ENCODE measurements at regions not wholly inside any gene's neighbourhood (a gene's known extent, or its start where the extent isn't known, plus 50 kb on each side); places are given as distances from the start of the nearest gene placed in this dataset.
"Not testable (repeated sequence)": the region's sequence is repeated elsewhere in the genome, so short reads cannot be mapped to it uniquely, and the experiment has no call there.

- H3K27me3 Mint-ChIP-seq: peaks cover 69 to 90% of the 10 kb centered on the region in 2 donors
- H3K4me3 Mint-ChIP-seq; H3K9me3 Mint-ChIP-seq; H3K4me1 Mint-ChIP-seq (ENCODE audit: low read depth in 2 of 2); H3K27ac Mint-ChIP-seq; ATAC-seq (replicated peaks); DNase-seq; H3K36me3 Mint-ChIP-seq (ENCODE audit: insufficient read depth): not testable (repeated sequence)
These were observed 74.4 kb upstream of the CTNNA1 start for GRCh38 chr5:138678826-138679225.

GRCh38 chr5:138677782-138678181 is 75.4 kb upstream of the CTNNA1 start:
- Mint-ChIP-seq H3K9me3 (peaks cover 0 to 5% of the 10 kb centered on the region in 2 donors), H3K4me3 (no peak overlapping the region)

GRCh38 chr5:138676556-138677193 is 76.5 kb upstream of the CTNNA1 start:
- ATAC-seq (replicated peaks): no peak
- Mint-ChIP-seq H3K27ac (no peak overlapping the region), H3K27me3 (peaks cover 70 to 93% of the 10 kb centered on the region in 2 donors)

More at GRCh38 chr5:138677782-138678181, 75.4 kb upstream of the CTNNA1 start:
- no peak for ATAC-seq (replicated peaks)
- no peak overlapping the region for H3K27ac Mint-ChIP-seq
- peaks cover 3% of the 10 kb centered on the region for H3K36me3 Mint-ChIP-seq (ENCODE audit: insufficient read depth)
- H3K4me1 Mint-ChIP-seq (ENCODE audit: low read depth in 2 of 2): no peaks in the 10 kb centered on the region
- DNase-seq: no peak
- H3K27me3 Mint-ChIP-seq: peaks cover 69 to 90% of the 10 kb centered on the region in 2 donors

GRCh38 chr5:138676002-138676401 is 77.2 kb upstream of the CTNNA1 start:
- DNase-seq (no peak), ATAC-seq (replicated peaks) (no peak)
- Mint-ChIP-seq H3K36me3 (ENCODE audit: insufficient read depth) (peaks cover 3% of the 10 kb centered on the region), H3K4me3 (no peak overlapping the region), H3K9me3 (peaks cover 0 to 5% of the 10 kb centered on the region in 2 donors), H3K27me3 (peaks cover 63 to 93% of the 10 kb centered on the region in 2 donors), H3K27ac (no peak overlapping the region), H3K4me1 (ENCODE audit: low read depth in 2 of 2) (no peaks in the 10 kb centered on the region)

More at GRCh38 chr5:138676556-138677193, 76.5 kb upstream of the CTNNA1 start:
- no peak for DNase-seq
- Mint-ChIP-seq H3K4me3 (no peak overlapping the region), H3K4me1 (ENCODE audit: low read depth in 2 of 2) (no peaks in the 10 kb centered on the region), H3K36me3 (ENCODE audit: insufficient read depth) (peaks cover 3% of the 10 kb centered on the region), H3K9me3 (peaks cover 0 to 5% of the 10 kb centered on the region in 2 donors)

GRCh38 chr5:138668451-138669380 is 84.5 kb upstream of the CTNNA1 start:
- Mint-ChIP-seq H3K4me3 (peak overlapping the region; percentile 17 to 43), H3K27me3 (peaks cover 82 to 100% of the 10 kb centered on the region in 2 donors), H3K27ac (no peak overlapping the region), H3K36me3 (ENCODE audit: insufficient read depth) (peaks cover 4% of the 10 kb centered on the region), H3K4me1 (ENCODE audit: low read depth in 2 of 2) (peaks cover 26% of the 10 kb centered on the region in 2 donors), H3K9me3 (no peaks in the 10 kb centered on the region)
- DNase-seq (peak; percentile 61 to 69 (median 62)), ATAC-seq (replicated peaks) (peak; percentile 99)

GRCh38 chr5:138667782-138668331 is 85.4 kb upstream of the CTNNA1 start:
- ATAC-seq (replicated peaks); H3K27ac Mint-ChIP-seq; DNase-seq; H3K36me3 Mint-ChIP-seq (ENCODE audit: insufficient read depth); H3K9me3 Mint-ChIP-seq: not testable (repeated sequence)
- Mint-ChIP-seq H3K4me3 (peak overlapping the region in 1 of 2 donors; percentile 31), H3K27me3 (peaks cover 82 to 100% of the 10 kb centered on the region in 2 donors), H3K4me1 (ENCODE audit: low read depth in 2 of 2) (peaks cover 35% of the 10 kb centered on the region in 2 donors)

- no peaks in the 10 kb centered on the region for H3K9me3 Mint-ChIP-seq
- H3K27ac Mint-ChIP-seq: no peak overlapping the region
- H3K27me3 Mint-ChIP-seq: peaks cover 92 to 100% of the 10 kb centered on the region in 2 donors
These were observed 86.9 kb upstream of the CTNNA1 start for GRCh38 chr5:138666226-138666742.

GRCh38 chr5:138665261-138665660 is 88.0 kb upstream of the CTNNA1 start:
- no peak for DNase-seq
- Mint-ChIP-seq H3K27me3 (peaks cover 97 to 100% of the 10 kb centered on the region in 2 donors), H3K27ac (no peak overlapping the region), H3K4me1 (ENCODE audit: low read depth in 2 of 2) (peaks cover 41 to 44% of the 10 kb centered on the region in 2 donors), H3K36me3 (ENCODE audit: insufficient read depth) (peaks cover 4% of the 10 kb centered on the region), H3K9me3 (no peaks in the 10 kb centered on the region), H3K4me3 (no peak overlapping the region)
- no peak for ATAC-seq (replicated peaks)

More at GRCh38 chr5:138666226-138666742, 86.9 kb upstream of the CTNNA1 start:
- Mint-ChIP-seq H3K4me3 (no peak overlapping the region), H3K4me1 (ENCODE audit: low read depth in 2 of 2) (peaks cover 41 to 44% of the 10 kb centered on the region in 2 donors), H3K36me3 (ENCODE audit: insufficient read depth) (peaks cover 4% of the 10 kb centered on the region)
- ATAC-seq (replicated peaks): no peak
- no peak for DNase-seq

GRCh38 chr5:138664276-138664943 is 88.8 kb upstream of the CTNNA1 start:
- Mint-ChIP-seq H3K27ac (no peak overlapping the region), H3K36me3 (ENCODE audit: insufficient read depth) (peaks cover 7% of the 10 kb centered on the region), H3K4me1 (ENCODE audit: low read depth in 2 of 2) (peaks cover 36% of the 10 kb centered on the region in 2 donors), H3K27me3 (peaks cover 96 to 100% of the 10 kb centered on the region in 2 donors), H3K9me3 (no peaks in the 10 kb centered on the region), H3K4me3 (no peak overlapping the region)
- DNase-seq (no peak), ATAC-seq (replicated peaks) (no peak)

GRCh38 chr5:138663561-138663960 is 88.4 kb upstream of the HSPA9 start:
- Mint-ChIP-seq H3K4me1 (ENCODE audit: low read depth in 2 of 2) (peaks cover 27 to 28% of the 10 kb centered on the region in 2 donors), H3K4me3 (no peak overlapping the region), H3K36me3 (ENCODE audit: insufficient read depth) (peaks cover 8% of the 10 kb centered on the region), H3K9me3 (no peaks in the 10 kb centered on the region), H3K27me3 (peaks cover 95 to 100% of the 10 kb centered on the region in 2 donors), H3K27ac (no peak overlapping the region)
- ATAC-seq (replicated peaks): no peak
- DNase-seq: no peak

GRCh38 chr5:138663009-138663408 is 87.8 kb upstream of the HSPA9 start:
- Mint-ChIP-seq H3K4me3 (peak overlapping the region in 1 of 2 donors; percentile 15), H3K4me1 (ENCODE audit: low read depth in 2 of 2) (peaks cover 22% of the 10 kb centered on the region in 2 donors), H3K27ac (no peak overlapping the region), H3K36me3 (ENCODE audit: insufficient read depth) (peaks cover 8% of the 10 kb centered on the region), H3K27me3 (peaks cover 92 to 100% of the 10 kb centered on the region in 2 donors), H3K9me3 (no peaks in the 10 kb centered on the region)
- DNase-seq (peak; percentile 15 to 28 (median 25)), ATAC-seq (replicated peaks) (peak; percentile 88)

GRCh38 chr5:138662599-138662998 is 87.4 kb upstream of the HSPA9 start:
- Mint-ChIP-seq H3K9me3 (no peaks in the 10 kb centered on the region), H3K27me3 (peaks cover 91 to 100% of the 10 kb centered on the region in 2 donors), H3K27ac (no peak overlapping the region), H3K36me3 (ENCODE audit: insufficient read depth) (peaks cover 8% of the 10 kb centered on the region), H3K4me1 (ENCODE audit: low read depth in 2 of 2) (peaks cover 19 to 20% of the 10 kb centered on the region in 2 donors), H3K4me3 (peak overlapping the region in 1 of 2 donors; percentile 15)
- ATAC-seq (replicated peaks) (peak; percentile 51), DNase-seq (no peak)

All from effector memory CD8-positive, alpha-beta T cell (primary cell).